ENCODE measurements at regions not wholly inside any gene's neighbourhood (a gene's known extent, or its start where the extent isn't known, plus 50 kb on each side); places are given as distances from the start of the nearest gene placed in this dataset.

- Histone ChIP-seq H3K27me3 (no peaks in the 10 kb centered on the region), H3K4me1 (no peaks in the 10 kb centered on the region), H3K36me3 (no peaks in the 10 kb centered on the region), H3K27ac (no peak overlapping the region), H3K9me3 (no peaks in the 10 kb centered on the region), H3K4me3 (no peak overlapping the region)
- DNase-seq (ENCODE audit: extremely low spot score in 2 of 2) = no peak
- intact Hi-C loops (cut with DNase I) = no loop called here
- TF ChIP-seq CTCF (IDR thresholded peaks at IDR 0.05) = no peak
- no peak for TF ChIP-seq POLR2A (IDR thresholded peaks at IDR 0.05)
- no peak for TF ChIP-seq POLR2AphosphoS5 (IDR thresholded peaks at IDR 0.05; ENCODE audit: insufficient read depth in 1 of 2, low read depth in 1 of 2)
These were observed 196.2 kb upstream of the USP25 start for GRCh38 chr21:15533618-15534017.

- intact Hi-C loops (cut with DNase I) = no loop called here
- H3K4me1 ChIP-seq = no peaks in the 10 kb centered on the region
- H3K27ac ChIP-seq = no peak overlapping the region
- no peaks in the 10 kb centered on the region for H3K36me3 ChIP-seq
- H3K9me3 ChIP-seq = no peaks in the 10 kb centered on the region
- H3K27me3 ChIP-seq = no peaks in the 10 kb centered on the region
- DNase-seq (ENCODE audit: extremely low spot score in 2 of 2) = no peak
- TF ChIP-seq POLR2A (IDR thresholded peaks at IDR 0.05) (no peak), CTCF (IDR thresholded peaks at IDR 0.05) (no peak), POLR2AphosphoS5 (IDR thresholded peaks at IDR 0.05; ENCODE audit: insufficient read depth in 1 of 2, low read depth in 1 of 2) (no peak)
- no peak overlapping the region for H3K4me3 ChIP-seq
These were observed 195.3 kb upstream of the USP25 start for GRCh38 chr21:15534450-15534886.

GRCh38 chr21:15539376-15539775, 190.4 kb upstream of the USP25 start:
- H3K27me3 ChIP-seq = no peaks in the 10 kb centered on the region
- intact Hi-C loops (cut with DNase I) = no loop called here
- no peak for DNase-seq (ENCODE audit: extremely low spot score in 2 of 2)
- TF ChIP-seq CTCF (IDR thresholded peaks at IDR 0.05) (no peak), POLR2AphosphoS5 (IDR thresholded peaks at IDR 0.05; ENCODE audit: insufficient read depth in 1 of 2, low read depth in 1 of 2) (no peak), POLR2A (IDR thresholded peaks at IDR 0.05) (no peak)
- H3K9me3 ChIP-seq = no peaks in the 10 kb centered on the region
- H3K27ac ChIP-seq = no peak overlapping the region
- no peak overlapping the region for H3K4me3 ChIP-seq
- H3K4me1 ChIP-seq = no peaks in the 10 kb centered on the region
- no peaks in the 10 kb centered on the region for H3K36me3 ChIP-seq

- Histone ChIP-seq H3K36me3 (no peaks in the 10 kb centered on the region), H3K27ac (no peak overlapping the region), H3K4me1 (no peaks in the 10 kb centered on the region), H3K4me3 (no peak overlapping the region), H3K9me3 (no peaks in the 10 kb centered on the region), H3K27me3 (no peaks in the 10 kb centered on the region)
- no peak for DNase-seq (ENCODE audit: extremely low spot score in 2 of 2)
- no peak for TF ChIP-seq CTCF (IDR thresholded peaks at IDR 0.05)
- intact Hi-C loops (cut with DNase I) = no loop called here
These were observed 186.3 kb upstream of the USP25 start for GRCh38 chr21:15543473-15543872.

GRCh38 chr21:15549671-15550070, 180.1 kb upstream of the USP25 start:
- no peaks in the 10 kb centered on the region for H3K27me3 ChIP-seq
- no peaks in the 10 kb centered on the region for H3K9me3 ChIP-seq
- H3K4me1 ChIP-seq = no peaks in the 10 kb centered on the region
- H3K27ac ChIP-seq = no peak overlapping the region
- intact Hi-C loops (cut with DNase I) = no loop called here
- no peak for TF ChIP-seq POLR2AphosphoS5 (IDR thresholded peaks at IDR 0.05; ENCODE audit: insufficient read depth in 1 of 2, low read depth in 1 of 2)
- no peak for TF ChIP-seq CTCF (IDR thresholded peaks at IDR 0.05)
- TF ChIP-seq POLR2A (IDR thresholded peaks at IDR 0.05) = no peak
- no peak for DNase-seq (ENCODE audit: extremely low spot score in 2 of 2)
- no peaks in the 10 kb centered on the region for H3K36me3 ChIP-seq
- H3K4me3 ChIP-seq = no peak overlapping the region

Measured in vagina (tissue), 2 donors.